GM19467 (cell line): ENCODE measurements at regions not wholly inside any gene's neighbourhood (a gene's known extent, or its start where the extent isn't known, plus 50 kb on each side); places are given as distances from the start of the nearest gene placed in this dataset.

Source experiments
- ATAC-seq: cut with Tn5 transposase; IDR thresholded peaks from one replicate; pipeline ENCODE4 v1.9.1; 2021; ENCODE audit warnings: mild to moderate bottlenecking, moderate library complexity; ENCODE audit not compliant: unreplicated experiment

DNA sequence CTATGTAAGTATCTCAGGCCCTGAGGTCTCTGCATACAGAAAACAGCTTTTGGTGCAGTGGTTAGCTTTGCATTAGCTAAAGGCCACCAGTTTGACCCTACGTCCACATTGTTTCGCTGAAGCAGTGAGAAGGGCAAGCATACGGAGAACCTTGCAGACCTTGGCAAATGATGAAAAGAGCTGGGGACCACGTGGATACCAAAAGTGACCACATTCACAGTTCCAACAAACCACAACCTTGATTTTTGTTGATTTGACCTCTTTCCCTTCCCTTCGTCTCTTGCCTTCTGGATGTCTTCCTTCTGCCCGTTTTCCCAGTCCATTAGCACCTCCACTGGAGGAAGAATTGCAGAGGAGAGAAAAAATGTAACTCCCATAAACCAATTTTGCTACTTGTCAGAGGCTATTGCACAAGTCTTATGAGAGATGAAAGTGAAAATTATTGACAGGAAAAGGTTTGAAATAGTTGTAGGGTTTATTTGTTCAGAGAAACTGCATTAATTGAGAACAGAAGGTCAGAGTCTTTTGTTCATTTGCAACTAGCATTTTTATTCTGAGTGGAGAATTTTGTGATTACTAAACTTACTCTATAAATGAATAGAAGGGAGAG, 293.9 kb upstream of the HTR2A start:
- no peak for ATAC-seq

DNA sequence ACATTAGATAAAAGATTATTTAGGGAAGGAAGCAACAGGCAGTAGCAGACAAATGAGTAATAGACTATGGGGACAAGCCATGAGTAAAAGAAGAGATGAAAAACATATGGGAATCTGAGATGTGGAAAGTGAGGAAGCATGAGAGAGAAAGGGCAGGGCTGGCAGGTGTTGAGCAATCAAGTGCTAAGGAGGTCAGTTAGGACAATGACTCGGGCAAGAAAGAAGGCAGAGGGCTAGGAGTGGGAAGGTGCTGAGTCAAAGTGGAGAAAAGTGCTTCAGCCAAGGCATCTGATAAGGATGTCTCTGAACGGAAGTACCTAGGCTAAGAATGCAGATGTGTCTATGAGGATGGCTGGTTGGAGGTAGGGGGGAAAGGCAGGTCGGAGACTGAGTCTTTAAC, 291.9 kb upstream of the HTR2A start:
- ATAC-seq, result no peak

DNA sequence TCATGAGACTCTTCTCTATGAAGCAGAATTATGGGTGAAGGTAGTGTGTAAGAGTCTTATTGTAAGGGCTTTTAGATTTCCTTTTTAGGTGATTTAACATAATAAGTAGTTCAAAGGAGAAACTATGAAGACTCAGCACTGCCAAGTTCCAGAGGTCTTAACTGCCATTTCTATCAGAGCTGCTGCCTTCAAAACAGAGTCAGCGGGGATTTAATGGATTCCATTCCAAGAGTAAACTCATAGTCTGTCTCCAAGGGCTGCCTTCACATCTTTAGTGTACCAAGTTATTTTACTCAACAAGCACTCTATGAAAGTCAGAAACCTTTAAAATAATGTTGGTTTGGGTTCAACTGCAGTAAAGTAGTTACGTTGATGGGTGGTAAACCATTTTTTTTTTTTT, 289.6 kb upstream of the HTR2A start:
- no peak for ATAC-seq

DNA sequence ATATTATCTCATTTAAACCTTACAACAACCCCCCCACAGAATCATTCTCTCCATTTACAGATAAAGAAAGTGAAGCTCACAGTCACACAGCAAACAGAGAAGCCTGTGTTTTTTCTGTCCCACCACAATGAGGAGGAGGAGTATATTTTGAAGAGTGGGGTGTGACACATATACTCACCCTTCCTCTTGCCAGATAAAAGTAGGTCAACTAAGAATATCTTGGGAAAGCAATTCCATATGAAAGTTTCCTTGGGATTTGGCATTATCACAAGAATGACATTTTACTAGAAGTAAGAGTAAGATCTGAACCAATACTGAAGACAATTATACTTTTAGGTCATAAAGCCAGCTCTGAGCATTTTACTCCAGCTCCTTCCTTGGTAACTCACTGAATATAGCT, 287.5 kb upstream of the HTR2A start:
- ATAC-seq, result no peak

DNA sequence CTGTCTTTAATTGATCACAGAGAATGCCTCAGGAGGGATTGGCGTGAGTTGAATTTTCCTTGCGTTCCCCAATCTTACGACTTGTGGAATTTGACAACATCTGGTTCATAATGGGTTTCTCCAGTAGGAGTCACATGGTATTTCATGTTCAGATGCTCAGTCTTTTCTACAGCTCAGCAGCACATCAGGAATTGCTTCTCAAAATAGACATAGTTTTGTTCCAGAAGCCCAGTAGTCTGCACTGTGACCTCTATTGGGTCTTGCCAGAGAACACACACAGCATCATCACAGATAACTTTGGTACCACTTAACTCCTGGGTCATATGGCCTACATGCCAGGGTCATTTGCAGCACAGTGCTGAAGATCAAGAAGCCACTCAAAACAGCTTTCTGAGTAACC, 282.5 kb upstream of the HTR2A start:
- no peak for ATAC-seq

DNA sequence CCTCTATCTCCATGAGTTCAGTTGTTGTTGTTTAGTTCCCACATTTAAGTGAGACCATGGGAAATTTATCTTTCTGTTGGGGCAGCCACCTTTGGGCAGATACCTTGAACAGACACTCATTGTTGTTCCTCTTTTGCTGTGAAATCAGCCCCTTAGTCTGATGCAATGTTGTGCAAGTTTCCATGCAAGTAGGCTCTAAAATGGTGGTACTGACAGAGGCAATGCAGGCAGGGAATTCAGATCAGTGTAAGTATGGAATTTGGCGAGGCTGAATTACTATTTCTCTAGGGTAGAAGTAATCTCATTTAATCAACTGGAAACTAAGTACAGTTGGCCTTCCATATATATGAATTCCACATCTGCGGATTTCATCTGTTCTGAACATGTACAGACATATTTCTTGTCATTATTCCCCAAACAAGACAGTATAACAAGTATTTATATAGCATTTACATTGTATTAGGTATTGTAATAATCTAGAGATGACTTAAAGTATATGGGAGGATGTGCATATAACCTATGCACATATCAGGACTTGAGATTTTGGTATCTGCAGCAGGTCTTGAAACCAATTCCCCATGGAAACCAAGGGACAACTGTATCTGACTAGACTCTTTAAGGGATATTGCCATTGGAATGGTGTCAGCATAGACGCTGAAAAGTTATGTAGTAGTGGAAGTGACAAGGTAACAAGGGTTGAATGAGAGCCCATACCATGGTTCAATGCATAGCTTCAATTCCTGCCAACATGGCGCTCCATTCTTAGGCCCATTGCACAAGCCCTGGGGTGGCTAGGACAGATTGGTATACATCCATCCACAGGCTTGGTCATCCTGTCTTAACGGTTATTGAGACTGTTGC, 281.5 kb upstream of the HTR2A start:
- no peak for ATAC-seq

DNA sequence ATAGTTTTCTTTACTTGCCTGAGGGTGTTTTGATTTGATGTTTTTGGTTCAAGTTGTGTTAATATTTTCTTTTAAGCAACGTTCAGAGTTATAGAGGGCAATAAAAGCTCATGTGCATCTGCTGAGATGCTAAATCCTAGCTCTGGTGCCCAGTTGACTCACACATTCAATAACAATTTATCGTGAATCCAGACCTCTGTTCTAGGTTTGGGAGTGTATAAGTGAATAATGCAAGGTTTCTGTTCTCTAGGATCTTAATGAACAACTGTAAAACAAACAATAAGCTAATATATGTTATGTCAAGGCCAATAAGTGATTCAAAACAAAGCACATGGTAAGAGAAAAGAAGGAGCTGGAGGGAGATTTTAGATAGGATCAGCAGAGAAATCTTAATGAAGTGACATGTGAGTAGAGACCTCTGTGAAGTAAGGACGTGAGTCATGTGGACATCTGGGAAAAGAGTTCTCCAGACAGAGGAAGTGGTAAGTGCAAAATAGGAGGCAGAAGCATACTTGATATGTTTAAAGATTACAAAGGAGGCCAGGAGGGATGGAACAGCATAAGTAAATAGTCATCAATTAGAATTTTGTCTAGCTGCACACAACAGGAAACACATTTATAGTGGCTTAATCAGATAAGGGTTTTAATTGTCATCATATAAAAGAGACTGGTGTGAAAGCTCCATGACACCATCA, 278.5 kb upstream of the HTR2A start:
- ATAC-seq, result no peak

DNA sequence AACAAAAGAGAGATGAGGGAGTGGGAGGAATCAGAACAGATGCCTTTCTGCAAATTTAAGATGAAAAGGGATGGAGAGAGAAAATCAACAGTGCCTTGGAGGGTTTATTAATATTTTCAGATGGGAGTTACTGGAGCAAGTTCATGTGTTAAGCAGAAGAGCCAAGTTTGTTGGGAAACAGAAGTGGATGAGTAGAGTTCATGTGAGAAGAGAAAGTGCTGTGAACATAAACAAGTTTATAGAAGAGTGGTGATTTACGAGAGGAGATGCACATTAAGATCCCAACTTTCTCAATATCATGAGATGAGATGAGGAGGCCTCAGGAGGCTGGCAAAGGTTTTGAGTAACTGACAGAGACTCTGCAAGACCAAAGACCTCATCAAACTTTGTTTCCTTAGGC, 274.1 kb upstream of the HTR2A start:
- no peak for ATAC-seq

DNA sequence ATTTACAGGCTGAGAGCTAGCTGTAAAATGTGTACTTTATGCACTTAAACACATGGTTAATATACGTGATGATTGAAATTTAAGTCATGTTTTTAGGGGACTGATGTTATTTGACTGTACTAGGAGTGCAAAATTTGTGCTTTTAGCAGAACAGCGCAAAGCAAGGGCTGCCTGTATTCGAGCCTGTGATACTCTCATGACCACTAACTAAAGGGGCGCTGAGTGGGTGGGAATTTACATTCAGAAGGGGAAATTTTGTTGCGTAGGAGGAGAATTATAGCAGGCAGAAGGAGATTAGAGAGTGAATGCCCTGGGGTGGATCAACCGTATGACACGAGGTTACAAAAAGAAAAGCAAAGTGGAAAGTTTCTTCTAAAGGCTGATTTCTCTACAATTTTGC, 271.8 kb upstream of the HTR2A start:
- ATAC-seq, result no peak

DNA sequence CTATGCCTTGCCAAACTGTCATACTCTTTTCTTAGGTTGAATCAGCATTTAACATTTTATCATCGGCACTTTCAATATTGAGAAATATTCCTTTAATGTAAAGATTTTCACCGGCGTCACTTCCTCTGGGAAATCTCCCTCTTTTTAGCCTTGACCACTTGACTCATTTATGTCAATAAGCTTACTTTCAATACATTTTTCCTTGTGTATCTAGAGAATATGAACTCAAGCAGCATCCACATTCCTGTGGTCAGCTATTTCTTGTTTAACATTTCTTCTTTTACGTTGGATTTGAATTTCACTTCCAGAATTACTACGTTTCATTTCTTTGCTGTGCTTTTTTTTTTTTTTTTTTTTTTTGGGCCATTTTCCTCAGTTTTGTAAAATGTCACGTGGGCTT, 271.2 kb upstream of the HTR2A start:
- no peak for ATAC-seq

DNA sequence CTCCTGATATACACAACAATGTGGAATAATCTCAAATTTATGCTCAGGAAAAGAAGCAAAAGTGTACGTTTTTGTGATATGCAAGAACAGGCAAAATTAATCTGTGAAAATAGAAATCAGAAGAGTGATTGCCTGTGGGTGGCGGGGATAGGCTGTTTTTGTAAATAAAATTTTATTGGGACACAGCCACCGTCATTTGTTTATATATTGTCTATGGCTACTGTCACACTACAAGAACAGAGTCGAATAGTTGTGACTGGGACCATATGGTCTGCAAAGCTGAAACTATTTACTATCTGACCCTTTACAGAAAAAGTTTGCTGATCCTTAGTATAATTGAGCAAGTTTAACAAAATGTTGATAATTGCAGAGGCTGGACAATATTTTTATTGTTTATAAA, 269.5 kb upstream of the HTR2A start:
- ATAC-seq, result no peak

DNA sequence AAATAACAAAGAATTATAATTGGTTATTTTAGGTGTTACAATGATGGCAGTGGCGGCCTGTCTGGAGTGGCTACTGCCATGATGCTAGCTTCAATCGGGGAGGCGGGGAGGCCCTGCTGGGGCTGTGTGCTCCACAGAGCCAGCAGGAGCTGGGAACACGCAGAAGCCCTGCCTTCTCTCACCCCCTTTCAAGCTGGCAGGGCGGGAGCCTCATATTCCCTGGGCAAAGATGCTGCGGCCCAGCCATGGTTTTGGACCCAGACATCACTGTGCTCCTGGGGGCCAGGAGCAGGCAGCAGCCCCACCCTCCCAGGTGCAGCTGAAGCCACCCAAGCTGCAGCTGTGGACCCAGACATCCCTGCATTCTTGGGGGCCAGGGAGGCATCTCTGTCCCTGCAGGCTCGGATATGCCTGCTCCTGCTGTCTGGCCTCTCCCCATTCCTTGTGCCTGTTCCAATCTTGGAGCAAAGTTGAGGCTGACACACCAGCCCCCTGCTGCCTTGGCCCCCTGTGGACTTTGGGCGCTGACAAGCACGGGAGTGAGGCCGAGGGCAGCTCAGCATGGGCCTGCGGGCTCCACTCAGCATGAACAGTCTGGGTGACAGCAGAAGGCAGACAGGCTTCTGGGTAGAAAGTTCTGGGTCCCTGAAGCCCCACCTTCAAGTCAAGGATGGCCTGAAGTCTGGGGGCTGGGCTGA, 263.1 kb upstream of the HTR2A start:
- no peak for ATAC-seq

DNA sequence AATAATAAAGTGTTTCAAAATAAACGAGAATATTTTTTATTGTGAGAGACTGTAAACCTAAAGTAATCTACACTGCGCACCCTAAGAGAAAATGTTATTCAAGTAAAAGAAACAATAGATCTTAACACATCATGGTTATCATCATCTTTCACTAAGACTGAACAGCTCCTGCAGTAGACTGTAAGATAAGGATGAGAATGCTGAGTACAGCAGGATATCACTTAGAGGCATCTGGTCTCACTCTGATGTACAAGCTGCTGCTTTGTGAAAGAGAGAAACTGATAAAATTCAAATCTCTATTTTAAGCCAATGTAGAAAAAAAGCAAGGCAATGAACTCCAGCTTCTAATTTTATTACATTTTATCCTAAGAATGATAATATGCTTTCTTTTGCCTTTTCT, 261.7 kb upstream of the HTR2A start:
- ATAC-seq, result no peak

DNA sequence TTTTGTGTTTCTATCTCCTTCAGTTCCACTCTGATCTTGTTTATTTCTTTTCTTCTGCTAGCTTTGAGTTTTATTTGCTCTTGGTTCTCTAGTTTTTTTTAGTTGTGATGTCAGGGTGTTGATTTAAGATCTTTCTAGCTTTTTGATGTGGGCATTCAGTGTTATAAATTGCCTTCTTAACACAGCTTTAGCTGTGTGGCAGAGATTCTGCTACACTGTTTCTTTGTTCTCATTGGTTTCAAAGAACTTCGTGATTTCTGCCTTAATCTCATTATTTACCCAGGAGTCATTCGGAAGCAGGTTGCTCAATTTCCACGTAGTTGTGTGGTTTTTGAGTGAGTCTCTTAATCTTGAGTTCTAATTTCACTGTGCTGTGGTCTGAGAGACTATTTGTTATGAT, 251.7 kb upstream of the HTR2A start:
- no peak for ATAC-seq

DNA sequence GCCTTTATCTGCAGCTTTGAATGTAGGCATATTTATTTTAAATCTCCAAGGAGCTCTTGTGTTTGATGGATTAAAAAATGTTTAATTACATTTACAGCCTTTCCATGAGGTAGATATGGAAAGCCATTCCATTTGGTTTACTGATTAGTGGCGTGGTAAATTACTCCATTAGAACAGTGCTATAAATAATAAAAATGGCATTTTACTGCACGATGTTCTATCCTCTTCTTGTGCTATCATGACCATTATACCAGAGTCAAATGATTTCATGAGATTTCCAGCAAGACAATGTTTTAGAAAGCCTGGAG, 250.9 kb upstream of the HTR2A start:
- no peak for ATAC-seq

DNA sequence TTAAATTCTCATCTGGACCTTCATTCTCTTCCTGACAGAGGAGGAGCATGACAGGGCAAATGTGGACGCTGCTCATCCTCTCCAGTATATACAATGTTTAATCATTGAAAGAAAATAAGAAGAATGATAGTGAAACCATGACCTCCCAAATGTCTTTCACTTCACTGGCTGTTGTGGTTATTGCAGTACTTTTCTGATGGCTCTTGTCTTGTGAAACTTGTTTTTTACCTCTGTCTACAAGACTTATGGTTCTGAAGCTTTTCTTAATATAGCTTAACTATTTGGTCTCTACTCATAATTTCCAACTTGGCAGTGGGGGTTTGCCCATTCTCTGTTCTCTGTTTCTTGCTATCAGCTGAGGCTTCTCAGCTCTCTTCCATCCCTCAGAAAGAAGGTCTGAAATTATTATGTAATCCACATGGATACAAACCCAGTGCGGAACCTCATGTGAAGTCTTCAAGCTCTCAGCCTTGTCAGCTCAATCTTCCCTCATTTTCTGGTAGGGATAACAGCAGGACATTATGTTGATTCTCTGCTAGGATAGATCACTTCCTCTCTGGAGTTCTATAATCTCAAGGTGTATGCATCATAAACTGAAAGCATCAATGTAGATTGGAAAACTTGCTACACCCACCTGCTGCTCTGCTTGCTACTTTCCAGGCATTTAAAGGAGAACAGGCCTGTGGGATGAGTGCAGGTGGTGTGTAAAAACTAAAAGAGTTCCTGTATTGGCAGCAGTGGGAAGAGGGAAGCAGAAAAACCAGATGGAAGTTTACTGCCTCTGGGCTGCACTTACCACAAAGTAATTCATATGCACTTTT, 250.3 kb upstream of the HTR2A start:
- peak; percentile 93 for ATAC-seq

DNA sequence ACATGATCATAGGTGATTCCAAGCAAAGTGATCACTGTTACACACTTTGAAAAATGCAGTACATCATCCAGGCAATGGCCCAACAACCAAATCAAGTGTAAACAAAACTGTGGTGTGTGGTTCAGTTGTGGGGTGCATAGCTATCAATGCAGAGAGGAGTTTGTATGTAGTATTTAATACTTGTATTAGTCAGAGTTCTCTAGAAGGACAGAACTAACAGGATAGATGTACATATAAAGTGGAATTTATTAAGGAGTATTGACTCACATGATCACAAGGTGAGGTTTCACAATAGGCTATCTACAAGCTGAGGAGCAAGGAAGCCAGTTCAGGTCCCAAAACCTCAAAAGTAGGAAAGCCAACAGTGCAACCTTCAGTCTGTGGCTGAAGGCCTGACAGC, 249.3 kb upstream of the HTR2A start:
- no peak for ATAC-seq

DNA sequence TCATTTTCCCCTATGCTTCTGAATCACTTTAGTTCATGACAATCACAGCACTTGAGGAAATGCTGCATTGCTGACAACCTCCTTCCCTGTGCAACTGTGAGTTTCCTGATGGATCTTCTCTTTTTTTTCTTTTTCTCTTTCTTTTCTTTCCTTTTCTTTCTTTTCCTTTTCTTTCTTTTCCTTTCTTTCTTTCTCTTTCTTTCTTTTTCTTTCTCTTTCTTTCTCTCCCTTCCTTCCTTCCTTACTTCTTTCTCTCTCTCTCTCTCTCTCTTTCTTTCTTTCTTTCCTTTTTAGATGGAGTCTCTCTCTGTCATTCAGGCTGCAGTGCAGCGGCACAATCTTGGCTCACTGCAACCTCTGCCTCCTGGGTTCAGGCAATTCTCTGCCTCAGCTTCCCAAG, 247.9 kb upstream of the HTR2A start:
- no peak for ATAC-seq

DNA sequence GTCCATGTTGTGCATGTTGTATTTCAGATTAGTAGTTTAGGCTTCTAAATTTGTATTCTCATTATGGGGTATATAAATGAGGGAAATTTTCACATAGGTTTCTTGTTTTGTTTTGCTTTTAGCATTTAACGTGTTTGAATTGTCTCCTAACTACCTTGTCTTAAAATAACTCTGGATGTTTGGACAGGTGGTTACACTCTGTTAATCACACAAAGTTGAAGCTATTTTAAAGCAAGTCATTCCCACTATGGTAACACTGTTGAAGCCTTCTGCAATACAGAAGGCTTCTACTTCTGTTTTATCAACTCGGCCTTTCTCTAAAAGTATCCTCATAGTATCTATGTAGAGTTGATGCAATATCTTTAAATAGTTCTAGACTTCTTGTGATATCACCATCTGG, 245.3 kb upstream of the HTR2A start:
- no peak for ATAC-seq

DNA sequence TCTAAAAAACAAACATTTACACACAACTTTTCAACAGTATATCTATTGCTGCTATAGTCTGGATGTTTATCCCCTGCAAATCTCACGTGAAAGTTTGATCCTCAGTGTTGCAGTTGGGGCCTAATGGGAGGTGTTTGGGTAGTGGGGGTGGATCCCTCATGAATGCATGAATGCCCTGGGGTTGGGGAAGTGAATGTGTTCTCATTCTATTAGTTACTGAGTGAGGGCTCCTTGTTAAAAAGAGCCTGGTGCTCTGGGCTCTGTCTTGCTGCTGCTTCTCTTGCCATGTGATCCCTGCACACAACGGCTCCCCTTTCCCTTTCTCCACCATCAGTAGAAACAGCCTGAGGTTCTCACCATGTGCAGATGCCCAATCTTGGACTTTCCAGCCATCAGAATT, 242.7 kb upstream of the HTR2A start:
- ATAC-seq, result no peak

DNA sequence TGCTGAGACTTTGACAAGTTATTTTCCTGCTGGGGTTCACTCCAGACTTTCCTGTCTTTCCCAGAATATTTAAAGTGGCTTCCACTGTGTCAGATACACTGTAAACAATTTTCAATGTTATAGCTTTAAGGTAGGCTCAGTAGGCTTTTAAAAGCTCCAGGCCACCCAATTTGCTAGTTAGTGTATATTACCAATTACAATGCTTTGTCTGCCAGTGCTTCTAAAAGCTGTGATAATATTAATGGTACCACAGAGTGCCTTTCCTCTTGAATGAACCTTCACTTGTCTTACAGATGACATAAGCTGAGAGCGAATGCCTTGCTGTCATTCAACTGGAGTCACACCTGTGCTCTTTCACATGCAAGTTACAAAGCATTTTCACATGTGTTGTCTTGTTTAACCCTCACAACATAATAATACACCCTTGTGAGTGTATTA, 239.7 kb upstream of the HTR2A start:
- no peak for ATAC-seq
